H1 (cell line): ENCODE measurements at regions not wholly inside any gene's neighbourhood (a gene's known extent, or its start where the extent isn't known, plus 50 kb on each side); places are given as distances from the start of the nearest gene placed in this dataset.

Experiments used
- CTCF ChIA-PET: fragments of 300-600 bp; sonication (Branson Sonifier 250); formaldehyde crosslinking; loops from one replicate; lab custom pipeline; 2021; ENCODE audit not compliant: partially characterized antibody; lab: Charles Lee
- POLR2A ChIA-PET: fragments of 300-600 bp; sonication (Branson Sonifier 250); formaldehyde crosslinking; loops from one replicate; lab custom pipeline; 2021; ENCODE audit warnings: inconsistent platforms; ENCODE audit not compliant: partially characterized antibody; lab: Charles Lee
- DNase-seq, 2 experiments: peaks; one replicate each; pipeline versions ENCODE4 v3.0.0 to v3.0.0-alpha.2; 2010 to 2022; ENCODE audit warnings: low spot score in 2 of 2, low read depth in 1 of 2, mixed read lengths in 1 of 2
- FAIRE-seq: peaks from 2 replicates; lab custom pipeline; 2011; peaks lifted over from hg19 to GRCh38; lab: Jason Lieb, UNC
- H2AFZ ChIP-seq: 2 replicates; pipeline ENCODE4 v1.8.1; 2012; ENCODE audit warnings: low read length, inconsistent platforms
- H2AK5ac ChIP-seq: 2 replicates; pipeline ENCODE4 v1.6.1; 2013; ENCODE audit warnings: low read depth, low read length
- H2BK120ac ChIP-seq: replicated peaks from 2 replicates; pipeline ENCODE3; 2013; ENCODE audit warnings: low read depth, low read length, inconsistent platforms
- H2BK12ac ChIP-seq: 2 replicates; pipeline ENCODE4 v1.6.1; 2013; ENCODE audit warnings: low read depth, low read length
- H2BK15ac ChIP-seq: 2 replicates; pipeline ENCODE4 v1.6.1; 2013; ENCODE audit warnings: low read length
- H2BK20ac ChIP-seq: 2 replicates; pipeline ENCODE4 v1.6.1; 2013; ENCODE audit warnings: low read length
- H2BK5ac ChIP-seq: 2 replicates; pipeline ENCODE4 v1.6.1; 2013; ENCODE audit warnings: low read depth, low read length
- H3K14ac ChIP-seq: 2 replicates; pipeline ENCODE4 v1.6.1; 2013; ENCODE audit warnings: inconsistent platforms; ENCODE audit not compliant: insufficient read length
- H3K18ac ChIP-seq: 2 replicates; pipeline ENCODE4 v1.6.1; 2013; ENCODE audit warnings: low read length; ENCODE audit errors: extremely low read depth
- H3K23ac ChIP-seq: 2 replicates; pipeline ENCODE4 v1.6.1; 2013; ENCODE audit warnings: inconsistent platforms; ENCODE audit not compliant: insufficient read length
- H3K23me2 ChIP-seq: 2 replicates; pipeline ENCODE4 v1.6.1; 2013; ENCODE audit warnings: low read depth, low read length
- H3K27ac ChIP-seq: 2 replicates; pipeline ENCODE4 v1.6.1; 2011; ENCODE audit warnings: low read depth, low read length, inconsistent platforms
- H3K27me3 ChIP-seq, 4 experiments: replicated peaks in 1 of 4; 1 replicate in 1 of 4; 2 replicates in 3 of 4; pipeline versions ENCODE4 v1.6.1 to v1.8.1; 2011 to 2013; ENCODE audit warnings: low read length in 3 of 4, mild to moderate bottlenecking in 3 of 4, inconsistent platforms in 2 of 4, mixed read lengths in 2 of 4, moderate library complexity in 1 of 4; ENCODE audit not compliant: control insufficient read depth in 3 of 4, insufficient read depth in 3 of 4; ENCODE audit errors: extremely low read depth in 1 of 4
- H3K36me3 ChIP-seq, 4 experiments: 2 replicates each; pipeline versions ENCODE4 v1.6.1 to v1.8.1; 2011 to 2013; ENCODE audit warnings: mild to moderate bottlenecking in 4 of 4, low read length in 3 of 4, moderate library complexity in 2 of 4, control low read depth in 1 of 4, inconsistent platforms in 1 of 4; ENCODE audit not compliant: insufficient read depth in 4 of 4, control insufficient read depth in 2 of 4
- H3K4ac ChIP-seq: replicated peaks from 2 replicates; pipeline ENCODE3; 2013; ENCODE audit warnings: low read length, low read depth, mixed read lengths, inconsistent platforms; ENCODE audit not compliant: insufficient read length
- H3K4me1 ChIP-seq, 4 experiments: replicated peaks in 1 of 4; 1 replicate in 1 of 4; 2 replicates in 3 of 4; pipeline versions ENCODE4 v1.6.1 to v1.8.1; 2011 to 2013; ENCODE audit warnings: low read length in 3 of 4, inconsistent platforms in 2 of 4, mixed read lengths in 1 of 4; ENCODE audit not compliant: insufficient read depth in 4 of 4, control insufficient read depth in 3 of 4
- H3K4me2 ChIP-seq, 2 experiments: 2 replicates each; pipeline versions ENCODE4 v1.6.1 to v1.8.1; 2011 to 2013; ENCODE audit warnings: low read depth in 2 of 2, low read length in 2 of 2, control low read depth in 1 of 2, inconsistent platforms in 1 of 2, mild to moderate bottlenecking in 1 of 2; ENCODE audit not compliant: insufficient read depth in 1 of 2
- H3K4me3 ChIP-seq, 4 experiments: fragments of 200-600, 300-600 bp in 1 of 4; sonication (generic), shearing (Covaris generic), sonication (Bioruptor Twin) in 1 of 4; 2 replicates each; pipeline versions ENCODE4 v1.5.1 to v1.8.1; 2011 to 2016; ENCODE audit warnings: low read length in 4 of 4, low read depth in 3 of 4, control low read depth in 2 of 4, inconsistent platforms in 2 of 4, mild to moderate bottlenecking in 2 of 4, mixed read lengths in 1 of 4, moderate library complexity in 1 of 4; ENCODE audit not compliant: insufficient read depth in 2 of 4; ENCODE audit errors: extremely low read depth in 1 of 4
- H3K56ac ChIP-seq: replicated peaks from 2 replicates; pipeline ENCODE3; 2013; ENCODE audit warnings: low read depth, mild to moderate bottlenecking, mixed read lengths, low read length, inconsistent platforms; ENCODE audit not compliant: insufficient read length
- H3K79me1 ChIP-seq: 2 replicates; pipeline ENCODE4 v1.6.1; 2013; ENCODE audit warnings: low read depth, low read length, control low read depth
- H3K79me2 ChIP-seq, 2 experiments: 2 replicates each; pipeline versions ENCODE4 v1.6.1 to v1.8.1; 2012 to 2013; ENCODE audit warnings: low read length in 2 of 2, mild to moderate bottlenecking in 2 of 2, inconsistent platforms in 1 of 2; ENCODE audit not compliant: insufficient read depth in 2 of 2, control insufficient read depth in 1 of 2
- H3K9ac ChIP-seq, 4 experiments: replicated peaks in 1 of 4; 1 replicate in 1 of 4; 2 replicates in 3 of 4; pipeline versions ENCODE4 v1.6.1 to v1.8.1; 2011 to 2013; ENCODE audit warnings: low read depth in 3 of 4, low read length in 3 of 4, control low read depth in 2 of 4, mild to moderate bottlenecking in 2 of 4, moderate library complexity in 2 of 4, inconsistent platforms in 1 of 4; ENCODE audit errors: extremely low read depth in 1 of 4
- H3K9me3 ChIP-seq, 2 experiments: 2 replicates each; pipeline versions ENCODE4 v1.6.1 to v1.8.1; 2012 to 2013; ENCODE audit warnings: mild to moderate bottlenecking in 2 of 2, moderate library complexity in 2 of 2, control low read depth in 1 of 2, inconsistent platforms in 1 of 2, low read depth in 1 of 2, low read length in 1 of 2, mixed read lengths in 1 of 2; ENCODE audit not compliant: insufficient read depth in 2 of 2
- H4K20me1 ChIP-seq, 2 experiments: replicated peaks in 1 of 2; 2 replicates each; pipeline versions ENCODE3 to v1.8.1; 2011 to 2013; ENCODE audit warnings: inconsistent platforms in 2 of 2, low read length in 2 of 2, mild to moderate bottlenecking in 1 of 2; ENCODE audit not compliant: insufficient read depth in 2 of 2, control insufficient read depth in 1 of 2
- H4K5ac ChIP-seq: 2 replicates; pipeline ENCODE4 v1.6.1; 2013; ENCODE audit warnings: low read length, low read depth, mixed read lengths, inconsistent platforms; ENCODE audit not compliant: insufficient read length
- H4K8ac ChIP-seq: 2 replicates; pipeline ENCODE4 v1.8.0; 2013; ENCODE audit warnings: mild to moderate bottlenecking, moderate library complexity, low read length, inconsistent platforms; ENCODE audit not compliant: insufficient read depth; ENCODE audit errors: extremely low read depth
- H4K91ac ChIP-seq: replicated peaks from 2 replicates; pipeline ENCODE3; 2013; ENCODE audit warnings: low read length, mixed read lengths, inconsistent platforms; ENCODE audit not compliant: insufficient read length
- BACH1 ChIP-seq: IDR thresholded peaks from 2 replicates; pipeline ENCODE4 v1.6.1; 2012; ENCODE audit warnings: low read length, improper control_type of control experiment
- GABPA ChIP-seq: IDR thresholded peaks from 2 replicates; pipeline ENCODE4 v1.6.1; 2011; ENCODE audit warnings: mild to moderate bottlenecking, low read length, moderate library complexity, borderline replicate concordance; ENCODE audit not compliant: insufficient read depth
- HDAC6 ChIP-seq: IDR thresholded peaks from one replicate; pipeline ENCODE4 v1.7.1; 2012; ENCODE audit warnings: low read depth, mild to moderate bottlenecking, inconsistent platforms, low read length, moderate library complexity
- JUN ChIP-seq: IDR thresholded peaks from 2 replicates; pipeline ENCODE4 v1.6.1; 2011; ENCODE audit warnings: low read depth, mild to moderate bottlenecking, improper control_type of control experiment, low read length
- SP1 ChIP-seq: IDR thresholded peaks from 2 replicates; pipeline ENCODE4 v1.6.1; 2011; ENCODE audit warnings: low read depth, low read length
- TAF1 ChIP-seq: IDR thresholded peaks from 2 replicates; pipeline ENCODE4 v1.6.1; 2011; ENCODE audit warnings: mild to moderate bottlenecking, low read depth, low read length
- WGBS, 2 experiments: shearing (Covaris generic) in 1 of 2; methylation state at CpG; one replicate each; pipeline versions ENCODE4 v1.1.6 to v1.1.7; 2013 to 2015; ENCODE audit warnings: low lambda C conversion rate in 2 of 2, mixed read lengths in 2 of 2, inconsistent platforms in 1 of 2, low coverage in 1 of 2, missing lambda C conversion rate in 1 of 2; ENCODE audit not compliant: insufficient replicate concordance in 2 of 2, insufficient coverage in 1 of 2, insufficient read length in 1 of 2; ENCODE audit errors: extremely low coverage in 1 of 2, missing lambda C conversion rate in 1 of 2; 5-methylcytosine and 5-hydroxymethylcytosine counted together

DNA sequence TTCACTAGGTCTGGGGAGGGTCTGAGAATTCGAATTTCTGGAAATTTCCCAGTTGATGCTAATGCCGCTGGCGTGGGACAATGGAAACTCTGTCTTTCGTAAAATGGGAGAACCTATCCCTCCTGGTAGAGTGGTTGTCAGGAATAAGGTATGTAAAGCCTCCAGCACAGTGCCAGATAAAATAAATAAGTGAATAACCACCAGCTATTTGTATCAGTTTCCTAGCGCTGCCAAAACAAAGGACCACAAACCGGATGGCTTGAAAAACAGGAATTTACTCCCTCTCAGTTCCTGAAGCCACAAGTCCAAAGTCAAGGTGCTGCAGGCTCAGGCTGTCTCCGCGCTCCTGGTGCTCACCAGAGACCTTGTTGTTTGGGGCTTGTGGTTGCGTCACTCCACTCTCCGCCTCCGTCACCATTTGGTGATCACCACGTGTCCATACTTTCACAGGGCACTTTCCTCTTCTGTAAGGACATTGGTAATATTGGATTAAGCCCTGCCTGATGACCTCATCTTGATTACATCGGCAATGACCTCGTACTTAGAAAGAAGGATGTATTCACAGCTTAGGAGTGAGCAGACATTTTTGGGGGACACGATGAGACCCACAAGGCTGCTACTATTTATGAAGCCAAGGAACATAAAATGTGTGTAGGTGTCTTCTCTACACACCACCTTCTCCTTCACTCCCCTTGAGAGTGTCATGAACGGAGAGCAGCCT, 428.5 kb downstream of the IRS2 start:
- Histone ChIP-seq H3K9ac (no peak overlapping the region; a peak in 1 of 7 replicates), H4K91ac (peak overlapping the region; percentile 15), H2BK5ac (peak overlapping the region; percentile 20; the same call in 1 of the 2 replicates), H3K79me1 (no peaks in the 10 kb centered on the region), H3K23me2 (no peaks in the 10 kb centered on the region), H2BK12ac (0 out of 2 replicates have a peak overlapping the region, but pooled peaks have one; percentile 30), H3K9me3 (no peaks in the 10 kb centered on the region), H4K8ac (no peak overlapping the region), H3K56ac (no peak overlapping the region), H3K4ac (no peak overlapping the region), H4K20me1 (no peaks in the 10 kb centered on the region)
- FAIRE-seq = no peak
- CTCF ChIA-PET = no interaction called here
- TF ChIP-seq HDAC6 = no peak
- no peak for TF ChIP-seq TAF1
- TF ChIP-seq GABPA = no peak
- no peak for TF ChIP-seq BACH1
- no peak for TF ChIP-seq SP1
- TF ChIP-seq JUN = no peak
- TF ChIP-seq, all 59 proteins: peak for 0
- WGBS, 2 experiments = 91% methylated on average over 16 of the region's 16 CpGs; no CpG with 5 or more reads in 1 of the 2 experiments
- Histone ChIP-seq H2AFZ (0 out of 2 replicates have a peak overlapping the region, but pooled peaks have one; percentile 13), H2BK20ac (peak overlapping the region; percentile 13; the same call in 1 of the 2 replicates), H3K4me3 (no peak overlapping the region), H3K36me3 (no peaks in the 10 kb centered on the region), H2BK120ac (no peak overlapping the region), H3K18ac (no peak overlapping the region; the same call in 1 of the 2 replicates), H3K27me3 (no peaks in the 10 kb centered on the region), H4K5ac (no peak overlapping the region), H3K4me2 (0 out of 4 replicates have a peak overlapping the region, but pooled peaks of 1 of the 2 experiments have one; percentile 27), H3K79me2 (no peaks in the 10 kb centered on the region), H3K14ac (no peak overlapping the region), H2AK5ac (no peak overlapping the region), H3K27ac (no peak overlapping the region), H2BK15ac (no peak overlapping the region; the same call in 1 of the 2 replicates), H3K23ac (no peak overlapping the region), H3K4me1 (peaks cover 0 to 8% (median 3%) of the 10 kb centered on the region in 4 experiments; a peak in 2 of 7 replicates)
- no peak for DNase-seq
- POLR2A ChIA-PET = no interaction called here
